GM19240 (cell line): ENCODE measurements at regions not wholly inside any gene's neighbourhood (a gene's known extent, or its start where the extent isn't known, plus 50 kb on each side); places are given as distances from the start of the nearest gene placed in this dataset.

Experiments used
- DNase-seq: peaks from one replicate; pipeline ENCODE4 v3.0.0; 2011; ENCODE audit warnings: low spot score; ENCODE audit not compliant: insufficient read length

GRCh38 chr11:45036733-45037132 lies 86.0 kb upstream of the TP53I11 start:
- DNase-seq: no peak

GRCh38 chr11:45037434-45038005 lies 86.8 kb upstream of the TP53I11 start:
- DNase-seq: no peak

DNA sequence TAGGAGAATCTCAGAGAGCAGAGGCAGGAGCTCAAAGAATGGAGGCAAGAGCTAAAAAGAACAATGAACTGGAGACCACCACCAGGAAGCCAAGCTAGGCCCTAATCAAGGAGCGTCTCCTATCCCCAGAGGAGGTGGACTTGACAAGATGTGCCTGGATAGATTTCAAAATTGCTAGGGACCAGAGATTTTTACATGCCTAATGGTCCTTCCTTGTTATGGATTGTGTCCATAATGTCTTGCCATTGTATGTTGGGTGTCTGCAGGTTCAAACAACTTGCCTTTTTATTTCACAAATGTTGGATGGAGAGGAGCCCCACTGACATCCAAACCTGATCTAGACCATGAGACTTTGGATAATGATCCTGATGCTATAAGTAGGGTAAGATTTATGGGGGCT lies 88.2 kb upstream of the TP53I11 start:
- no peak for DNase-seq

- no peak for DNase-seq
Measured at GRCh38 chr11:45041596-45041995, 90.9 kb upstream of the TP53I11 start.

- no peak for DNase-seq
Measured at GRCh38 chr11:45042560-45042959, 91.9 kb upstream of the TP53I11 start.

DNA sequence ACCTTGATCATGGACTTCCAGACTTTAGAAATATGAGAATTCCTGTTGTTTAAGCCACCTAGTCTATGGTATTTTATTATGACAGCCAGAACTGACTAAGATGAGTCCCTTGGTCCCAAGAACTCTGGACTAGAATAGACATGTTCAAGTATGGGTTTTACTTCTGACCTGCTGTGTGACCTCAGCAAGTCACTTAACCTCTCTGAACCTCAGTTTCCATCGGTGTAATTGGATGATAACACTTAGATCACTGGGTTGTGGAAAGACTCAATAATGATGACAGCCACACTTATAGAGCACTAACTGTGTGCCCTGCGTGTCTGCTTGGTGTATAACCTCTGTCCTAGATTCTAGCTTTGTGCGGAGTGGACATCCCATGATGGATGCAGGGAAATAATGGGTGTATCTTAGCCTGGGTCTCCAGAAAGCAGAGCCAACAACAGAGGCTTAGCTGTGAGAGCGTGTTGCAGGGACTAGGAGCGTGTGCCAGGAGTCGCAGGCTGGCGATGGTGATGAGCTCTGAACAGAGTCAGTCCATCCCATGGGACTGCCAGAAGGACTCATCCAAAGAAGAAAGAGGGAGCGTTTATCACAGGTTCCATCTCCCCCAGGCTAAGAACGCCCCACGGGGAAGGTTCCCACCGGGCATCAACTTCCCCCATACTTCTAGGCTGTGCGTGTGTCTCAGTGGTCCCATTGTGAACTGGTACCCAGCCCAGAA lies 93.2 kb upstream of the TP53I11 start:
- DNase-seq: no peak

GRCh38 chr11:45045683-45046471 lies 95.2 kb upstream of the TP53I11 start:
- no peak for DNase-seq

DNA sequence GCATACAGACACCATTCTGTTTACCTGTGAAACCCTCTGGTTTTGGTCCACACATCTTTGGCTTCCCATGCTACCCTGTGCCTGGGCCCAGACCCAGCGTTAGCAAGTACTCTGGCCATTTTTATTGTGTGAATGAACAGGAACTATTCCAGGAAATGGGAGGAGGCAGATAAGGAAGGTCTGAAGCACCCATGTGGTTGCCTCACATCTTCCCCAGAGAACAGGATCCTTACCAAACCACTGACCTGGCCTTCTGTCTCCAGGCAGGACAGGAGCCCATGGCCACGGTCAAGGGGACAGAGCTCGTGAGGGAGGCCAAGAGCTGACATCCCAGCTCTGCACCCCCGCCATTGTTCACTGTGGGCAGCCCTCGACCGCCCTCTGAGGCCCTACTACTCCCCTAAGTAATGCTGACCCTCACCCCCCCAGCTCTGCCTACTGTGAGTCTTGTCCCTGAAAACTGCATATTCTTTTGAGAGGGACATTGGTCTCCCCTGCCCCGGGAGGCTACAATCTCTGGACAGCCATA lies 97.7 kb upstream of the TP53I11 start:
- no peak for DNase-seq

- no peak for DNase-seq
Measured at GRCh38 chr11:45048870-45049691, 97.4 kb upstream of the PRDM11 start.

GRCh38 chr11:45050111-45050510 lies 96.3 kb upstream of the PRDM11 start:
- no peak for DNase-seq

DNA sequence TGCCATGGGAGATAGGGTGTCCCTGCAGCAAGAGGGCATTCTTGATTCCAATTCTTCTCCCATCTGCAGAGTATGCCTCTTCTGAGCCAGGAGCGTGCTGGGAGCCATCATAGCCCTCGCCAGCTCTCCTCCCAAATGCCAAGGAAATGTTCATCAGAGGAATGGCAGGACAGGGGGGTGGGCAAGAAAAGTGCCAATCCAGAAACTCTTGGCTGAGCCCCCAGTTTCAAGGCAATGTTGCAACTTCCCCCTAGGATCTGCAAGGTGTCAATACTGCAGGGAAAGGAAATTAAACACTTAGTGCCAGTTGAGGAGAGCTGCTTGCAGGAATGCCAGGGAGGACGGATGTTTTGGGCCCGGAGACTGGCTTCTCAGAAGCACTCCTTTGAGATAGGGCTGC lies 94.8 kb upstream of the PRDM11 start:
- DNase-seq: no peak

DNA sequence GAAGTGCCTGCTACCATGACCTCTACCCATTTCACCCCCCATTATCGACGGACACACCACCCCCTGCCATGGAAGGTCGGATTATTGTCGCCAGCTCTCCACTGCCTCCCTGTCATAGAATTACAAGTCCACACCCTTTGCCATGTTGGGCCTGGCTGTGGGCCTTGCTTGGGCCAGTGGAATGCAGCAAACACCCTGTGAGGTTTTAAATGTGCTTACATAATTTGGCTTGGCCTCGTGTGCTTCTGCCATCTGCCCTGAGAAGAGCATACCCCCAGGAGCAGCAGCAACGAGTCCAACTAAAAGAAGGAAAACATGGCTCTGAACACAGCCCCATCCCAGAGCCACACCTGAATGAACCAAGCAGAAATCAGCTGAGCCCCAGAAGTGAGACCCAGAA lies 94.1 kb upstream of the PRDM11 start:
- DNase-seq: no peak

- DNase-seq: no peak
Measured at GRCh38 chr11:45053736-45054446, 92.5 kb upstream of the PRDM11 start.

GRCh38 chr11:45054956-45055355 lies 91.5 kb upstream of the PRDM11 start:
- no peak for DNase-seq

DNA sequence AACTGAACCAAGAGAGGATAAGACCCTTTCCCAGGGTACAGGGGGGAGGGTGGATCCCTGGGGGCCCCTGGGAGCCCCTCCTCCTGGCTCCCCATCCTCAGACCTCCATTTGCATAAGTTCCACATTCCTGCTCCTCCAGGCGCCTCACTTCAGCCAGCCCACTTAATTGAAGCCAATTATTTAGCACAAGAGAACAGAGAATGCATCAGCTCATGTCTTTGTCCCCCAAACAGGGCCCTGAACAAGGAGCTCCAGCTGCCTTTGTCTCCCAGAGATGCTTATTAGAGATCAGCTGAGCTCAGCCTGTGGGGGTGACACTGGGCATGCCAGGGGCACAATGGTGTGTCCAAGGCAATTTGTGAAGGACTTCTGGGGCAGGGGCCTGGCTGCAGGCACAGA lies 89.9 kb upstream of the PRDM11 start:
- DNase-seq: no peak

GRCh38 chr11:45057938-45058646 lies 88.3 kb upstream of the PRDM11 start:
- DNase-seq: no peak

DNA sequence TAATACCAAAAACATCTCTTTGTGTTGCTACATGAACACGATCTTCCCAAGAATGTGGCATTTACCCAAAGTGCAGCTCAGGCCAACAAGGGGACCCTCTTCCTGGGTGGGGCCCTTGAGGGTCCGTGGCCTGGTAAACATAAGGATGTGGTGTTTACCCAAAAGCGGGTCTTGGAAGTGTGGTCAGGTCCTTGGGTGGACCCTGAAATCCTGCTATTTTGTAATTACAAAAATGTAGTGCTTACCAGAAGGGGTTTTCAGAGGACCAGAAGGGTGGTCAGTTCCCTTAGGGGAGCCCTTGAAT lies 87.8 kb upstream of the PRDM11 start:
- no peak for DNase-seq

DNA sequence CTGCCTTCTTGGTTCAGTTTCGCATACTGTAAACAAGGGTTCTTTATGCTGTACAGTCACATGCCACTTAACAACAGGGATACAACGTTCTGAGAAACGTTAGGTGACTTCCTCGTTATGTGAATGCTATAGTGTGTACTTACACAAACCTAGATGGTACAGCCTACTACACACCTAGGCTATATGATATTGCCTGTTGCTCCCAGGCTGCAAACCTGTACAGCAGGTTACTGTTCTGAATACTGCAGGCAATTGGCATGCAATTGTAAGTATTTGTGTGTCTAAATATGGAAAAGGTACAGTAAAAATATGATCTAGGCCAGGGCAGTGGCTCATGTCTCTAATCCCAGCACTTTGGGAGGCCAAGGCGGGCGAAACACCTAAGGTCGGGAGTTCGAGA lies 85.7 kb upstream of the PRDM11 start:
- DNase-seq: no peak

DNA sequence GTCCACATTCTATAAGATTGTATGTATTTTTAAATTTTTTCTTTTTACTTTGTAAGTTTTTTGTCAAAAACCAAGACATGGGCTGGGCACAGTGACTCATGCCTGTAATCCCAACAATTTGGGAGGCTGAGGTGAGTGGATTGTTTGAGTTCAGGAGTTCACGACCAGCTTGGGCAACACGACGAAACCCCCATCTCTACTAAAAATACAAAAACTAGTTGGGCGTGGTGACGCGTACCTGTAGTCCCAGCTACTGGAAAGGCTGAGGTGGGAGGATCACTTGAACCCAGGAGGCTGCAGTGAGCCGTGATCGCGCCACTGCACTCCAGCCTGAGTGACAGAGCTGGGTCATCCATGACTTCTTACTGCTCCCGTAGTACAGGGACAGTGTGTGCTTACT lies 84.8 kb upstream of the PRDM11 start:
- DNase-seq: no peak

- DNase-seq: no peak
Measured at GRCh38 chr11:45062115-45062514, 84.3 kb upstream of the PRDM11 start.
